GM23338 (cell line): ENCODE measurements at regions not wholly inside any gene's neighbourhood (a gene's known extent, or its start where the extent isn't known, plus 50 kb on each side); places are given as distances from the start of the nearest gene placed in this dataset.

Experiments used
- ATAC-seq: fragments of 200-7000 bp; cut with Tn5 transposase; 3 replicates; pipeline ENCODE4 v1.9.1; 2020
- DNase-seq: peaks from one replicate; pipeline ENCODE4 v3.0.0-alpha.2; 2015; ENCODE audit warnings: low spot score
- H2AFZ ChIP-seq: fragments of 200-600 bp; sonication (generic); 2 replicates; pipeline ENCODE4 v1.8.0; 2016; ENCODE audit warnings: antibody characterized with exemption, mild to moderate bottlenecking, moderate library complexity
- H3F3A ChIP-seq: fragments of 200-600 bp; sonication (generic); replicated peaks from 2 replicates; pipeline ENCODE4 v1.8.0; 2017; ENCODE audit warnings: antibody characterized with exemption, mixed run types, low read depth
- H3K27ac ChIP-seq: fragments of 200-600 bp; sonication (generic); 2 replicates; pipeline ENCODE4 v1.6.1; 2016; ENCODE audit warnings: low read depth
- H3K27me3 ChIP-seq: fragments of 200-600 bp; sonication (generic); 2 replicates; pipeline ENCODE4 v1.8.0; 2016; ENCODE audit warnings: mild to moderate bottlenecking, mixed run types, moderate library complexity; ENCODE audit not compliant: insufficient read depth
- H3K36me3 ChIP-seq: fragments of 200-600 bp; sonication (generic); 2 replicates; pipeline ENCODE4 v1.8.0; 2016; ENCODE audit warnings: mild to moderate bottlenecking; ENCODE audit not compliant: insufficient read depth
- H3K4me1 ChIP-seq: fragments of 200-600 bp; sonication (generic); 2 replicates; pipeline ENCODE4 v1.8.0; 2016; ENCODE audit warnings: mild to moderate bottlenecking, moderate library complexity; ENCODE audit not compliant: insufficient read depth
- H3K4me2 ChIP-seq: fragments of 200-600 bp; sonication (generic); 2 replicates; pipeline ENCODE4 v1.7.1; 2017; ENCODE audit warnings: mixed run types
- H3K4me3 ChIP-seq: fragments of 200-600 bp; sonication (generic); 2 replicates; pipeline ENCODE4 v1.6.1; 2016; ENCODE audit warnings: mixed run types
- H3K79me2 ChIP-seq: fragments of 200-600 bp; sonication (generic); replicated peaks from 2 replicates; pipeline ENCODE4 v1.8.0; 2017; ENCODE audit warnings: mild to moderate bottlenecking; ENCODE audit not compliant: insufficient read depth
- H3K9me2 ChIP-seq: fragments of 200-600 bp; sonication (generic); 2 replicates; pipeline ENCODE4 v1.8.0; 2017; ENCODE audit not compliant: insufficient read depth
- H4K20me1 ChIP-seq: fragments of 200-600 bp; sonication (generic); replicated peaks from 2 replicates; pipeline ENCODE4 v1.8.0; 2017; ENCODE audit warnings: mild to moderate bottlenecking; ENCODE audit not compliant: insufficient read depth
- H3K27ac Mint-ChIP-seq: 2 replicates; pipeline ENCODE4 v1.8.0; 2020; ENCODE audit warnings: inconsistent platforms, mild to moderate bottlenecking, moderate library complexity, mixed read lengths
- H3K27me3 Mint-ChIP-seq: 3 replicates; pipeline ENCODE4 v1.8.0; 2022; ENCODE audit warnings: low read depth, mild to moderate bottlenecking, moderate library complexity, mixed read lengths, inconsistent platforms; ENCODE audit not compliant: insufficient read depth, poor library complexity
- H3K36me3 Mint-ChIP-seq: 3 replicates; pipeline ENCODE4 v1.8.0; 2021; ENCODE audit warnings: low read depth, mild to moderate bottlenecking, inconsistent platforms, moderate library complexity, mixed read lengths
- H3K4me1 Mint-ChIP-seq: 3 replicates; pipeline ENCODE4 v1.8.0; 2020; ENCODE audit warnings: mild to moderate bottlenecking, inconsistent platforms, mixed read lengths
- H3K4me3 Mint-ChIP-seq: 3 replicates; pipeline ENCODE4 v1.8.0; 2021; ENCODE audit warnings: moderate library complexity, mild to moderate bottlenecking, inconsistent platforms, mixed read lengths
- H3K9me3 Mint-ChIP-seq: 3 replicates; pipeline ENCODE4 v1.8.0; 2020; ENCODE audit warnings: moderate library complexity, mild to moderate bottlenecking, inconsistent platforms, mixed read lengths
- CREB1 ChIP-seq: fragments of 250-450 bp; sonication (Bioruptor Pico); IDR thresholded peaks from 2 replicates; pipeline ENCODE4 v1.5.0; 2020; ENCODE audit warnings: low read depth, mild to moderate bottlenecking, moderate library complexity
- ETS1 ChIP-seq: IDR thresholded peaks from 2 replicates; pipeline ENCODE4 v1.6.1; 2016; ENCODE audit warnings: antibody characterized with exemption
- EZH2 ChIP-seq: fragments of 200-600 bp; sonication (generic); IDR thresholded peaks from one replicate; pipeline ENCODE4 v1.8.0; 2017; ENCODE audit warnings: antibody characterized with exemption, mild to moderate bottlenecking, low read depth; ENCODE audit not compliant: unreplicated experiment
- EZH2phosphoT487 ChIP-seq: fragments of 200-600 bp; sonication (generic); IDR thresholded peaks from one replicate; pipeline ENCODE4 v1.8.1; 2018; ENCODE audit warnings: antibody characterized with exemption; ENCODE audit not compliant: unreplicated experiment
- JUNB ChIP-seq: IDR thresholded peaks from one replicate; pipeline ENCODE4 v1.6.1; 2016; ENCODE audit warnings: antibody characterized with exemption; ENCODE audit not compliant: unreplicated experiment
- NANOG ChIP-seq: IDR thresholded peaks from 2 replicates; pipeline ENCODE4 v1.6.1; 2016; ENCODE audit warnings: antibody characterized with exemption, borderline replicate concordance
- POLR2AphosphoS5 ChIP-seq: IDR thresholded peaks from 2 replicates; pipeline ENCODE4 v1.6.1; 2016; ENCODE audit warnings: antibody characterized with exemption, low read depth
- REST ChIP-seq: IDR thresholded peaks from one replicate; pipeline ENCODE4 v1.6.1; 2018; ENCODE audit warnings: antibody characterized with exemption; ENCODE audit not compliant: unreplicated experiment
- ZNF114 ChIP-seq: fragments of 250-450 bp; sonication (Bioruptor Pico); IDR thresholded peaks from 2 replicates; pipeline ENCODE4 v1.5.0; 2020; ENCODE audit warnings: mild to moderate bottlenecking, moderate library complexity
- ZNF331 ChIP-seq: fragments of 250-450 bp; sonication (Bioruptor Pico); IDR thresholded peaks from 2 replicates; pipeline ENCODE4 v1.5.0; 2020; ENCODE audit warnings: low read depth, mild to moderate bottlenecking, moderate library complexity
- ZNF462 ChIP-seq: fragments of 250-450 bp; sonication (Bioruptor Pico); IDR thresholded peaks from 2 replicates; pipeline ENCODE4 v1.5.0; 2020; ENCODE audit warnings: mild to moderate bottlenecking, moderate library complexity

- TF ChIP-seq REST (no peak), EZH2 (no peak)
These were observed 145.8 kb upstream of the ZNF648 start (continued) for GRCh38 chr1:182207300-182207699.

GRCh38 chr1:182206626-182207239, 145.2 kb upstream of the ZNF648 start:
- TF ChIP-seq ETS1 (no peak), NANOG (no peak), ZNF114 (no peak), EZH2phosphoT487 (no peak), CREB1 (CRISPR knock-in tag) (no peak), ZNF331 (CRISPR knock-in tag) (no peak), POLR2AphosphoS5 (no peak), JUNB (no peak), ZNF462 (CRISPR knock-in tag) (no peak)
- Histone ChIP-seq H3K4me1 (no peaks in the 10 kb centered on the region; the same call in 1 of the 2 replicates), H3K36me3 (no peaks in the 10 kb centered on the region), H3K27me3 (no peaks in the 10 kb centered on the region), H3K4me2 (no peak overlapping the region), H3F3A (no peaks in the 10 kb centered on the region), H3K4me3 (no peak overlapping the region), H4K20me1 (no peaks in the 10 kb centered on the region), H3K79me2 (no peaks in the 10 kb centered on the region), H3K9me2 (0 out of 2 replicates have a peak, but pooled peaks cover 3% of the 10 kb centered on the region), H2AFZ (peak overlapping the region; percentile 43; the same call in 1 of the 2 replicates), H3K27ac (no peak overlapping the region)
- no peak overlapping the region for H3K27ac Mint-ChIP-seq
- H3K4me1 Mint-ChIP-seq, result peaks cover 6% of the 10 kb centered on the region
- DNase-seq (no peak), ATAC-seq (no peak)
- no peaks in the 10 kb centered on the region for H3K9me3 Mint-ChIP-seq
- no peak overlapping the region for H3K4me3 Mint-ChIP-seq
- no peaks in the 10 kb centered on the region for H3K27me3 Mint-ChIP-seq
- no peaks in the 10 kb centered on the region for H3K36me3 Mint-ChIP-seq
